ENCODE measurements at regions not wholly inside any gene's neighbourhood (a gene's known extent, or its start where the extent isn't known, plus 50 kb on each side); places are given as distances from the start of the nearest gene placed in this dataset.

- no peak for DNase-seq (ENCODE audit: low read depth in 2 of 2)
These were observed 193.7 kb downstream of the TTC39B start for GRCh38 chr9:15113288-15113687.

GRCh38 chr9:15111071-15111470 is 195.9 kb downstream of the TTC39B start:
- DNase-seq (ENCODE audit: low read depth in 2 of 2): no peak

- no peak for DNase-seq (ENCODE audit: low read depth in 2 of 2)
These were observed 194.7 kb upstream of the FREM1 start for GRCh38 chr9:15104826-15105420.

GRCh38 chr9:15103290-15103689 is 193.1 kb upstream of the FREM1 start:
- no peak for DNase-seq (ENCODE audit: low read depth in 2 of 2)

GRCh38 chr9:15101095-15101494 is 190.9 kb upstream of the FREM1 start:
- DNase-seq (ENCODE audit: low read depth in 2 of 2): peak; percentile 37 to 54

- DNase-seq (ENCODE audit: low read depth in 2 of 2): no peak
These were observed 190.3 kb upstream of the FREM1 start for GRCh38 chr9:15100571-15100970.

- DNase-seq (ENCODE audit: low read depth in 2 of 2): no peak
These were observed 186.7 kb upstream of the FREM1 start for GRCh38 chr9:15096972-15097371.

GRCh38 chr9:15086778-15087324 is 176.6 kb upstream of the FREM1 start:
- peak; percentile 96 for DNase-seq (ENCODE audit: low read depth in 2 of 2)

- no peak for DNase-seq (ENCODE audit: low read depth in 2 of 2)
These were observed 176.0 kb upstream of the FREM1 start for GRCh38 chr9:15086156-15086763.

- no peak for DNase-seq (ENCODE audit: low read depth in 2 of 2)
These were observed 171.0 kb upstream of the FREM1 start for GRCh38 chr9:15081021-15081753.

- no peak for DNase-seq (ENCODE audit: low read depth in 2 of 2)
These were observed 170.2 kb upstream of the FREM1 start for GRCh38 chr9:15080401-15080800.

GRCh38 chr9:15079989-15080388 is 169.8 kb upstream of the FREM1 start:
- DNase-seq (ENCODE audit: low read depth in 2 of 2): no peak

GRCh38 chr9:15077946-15078729 is 167.9 kb upstream of the FREM1 start:
- no peak for DNase-seq (ENCODE audit: low read depth in 2 of 2)

GRCh38 chr9:15073620-15074019 is 163.4 kb upstream of the FREM1 start:
- no peak for DNase-seq (ENCODE audit: low read depth in 2 of 2)

- no peak for DNase-seq (ENCODE audit: low read depth in 2 of 2)
These were observed 160.5 kb upstream of the FREM1 start for GRCh38 chr9:15070716-15071115.

GRCh38 chr9:15069106-15069505 is 158.9 kb upstream of the FREM1 start:
- DNase-seq (ENCODE audit: low read depth in 2 of 2): no peak

- DNase-seq (ENCODE audit: low read depth in 2 of 2): no peak
These were observed 158.0 kb upstream of the FREM1 start for GRCh38 chr9:15068261-15068660.

- DNase-seq (ENCODE audit: low read depth in 2 of 2): no peak
These were observed 148.8 kb upstream of the FREM1 start for GRCh38 chr9:15059003-15059402.

GRCh38 chr9:15058236-15058635 is 148.0 kb upstream of the FREM1 start:
- DNase-seq (ENCODE audit: low read depth in 2 of 2): no peak

GRCh38 chr9:15055284-15055683 is 145.1 kb upstream of the FREM1 start:
- DNase-seq (ENCODE audit: low read depth in 2 of 2): peak in 1 of 2 experiments; percentile 2

GRCh38 chr9:15048772-15049171 is 138.5 kb upstream of the FREM1 start:
- DNase-seq (ENCODE audit: low read depth in 2 of 2): no peak

- DNase-seq (ENCODE audit: low read depth in 2 of 2): no peak
These were observed 136.9 kb upstream of the FREM1 start for GRCh38 chr9:15047028-15047551.

Measured in fibroblast of skin of left quadriceps (primary cell).